GM21528 (cell line): ENCODE measurements at regions not wholly inside any gene's neighbourhood (a gene's known extent, or its start where the extent isn't known, plus 50 kb on each side); places are given as distances from the start of the nearest gene placed in this dataset.
"Not testable (repeated sequence)": the region's sequence is repeated elsewhere in the genome, so short reads cannot be mapped to it uniquely, and the experiment has no call there.

ENCODE experiments used
- ATAC-seq: cut with Tn5 transposase; IDR thresholded peaks from one replicate; pipeline ENCODE4 v1.9.1; 2021; ENCODE audit warnings: mild to moderate bottlenecking, moderate library complexity; ENCODE audit not compliant: unreplicated experiment, low FRiP score

DNA sequence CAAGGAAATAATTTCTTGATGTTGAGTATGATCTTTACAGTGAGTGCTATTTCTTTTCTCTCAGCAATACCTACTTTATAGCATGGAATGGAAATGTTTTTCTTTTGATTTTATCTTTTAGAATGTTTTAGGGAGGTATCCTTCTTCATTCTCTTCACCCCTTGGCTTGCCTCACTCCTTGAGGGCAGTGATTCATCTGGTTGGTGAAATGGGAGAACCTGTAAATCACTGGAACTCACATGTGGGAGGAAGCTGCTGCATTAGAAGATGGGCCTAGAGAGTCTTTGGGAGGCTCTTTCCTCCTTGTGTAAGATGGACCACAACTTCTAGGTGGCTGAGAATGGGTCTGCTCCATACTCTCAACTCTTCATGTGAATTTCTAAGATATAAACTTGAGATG, 244.8 kb upstream of the SYNCRIP start:
- no peak for ATAC-seq

DNA sequence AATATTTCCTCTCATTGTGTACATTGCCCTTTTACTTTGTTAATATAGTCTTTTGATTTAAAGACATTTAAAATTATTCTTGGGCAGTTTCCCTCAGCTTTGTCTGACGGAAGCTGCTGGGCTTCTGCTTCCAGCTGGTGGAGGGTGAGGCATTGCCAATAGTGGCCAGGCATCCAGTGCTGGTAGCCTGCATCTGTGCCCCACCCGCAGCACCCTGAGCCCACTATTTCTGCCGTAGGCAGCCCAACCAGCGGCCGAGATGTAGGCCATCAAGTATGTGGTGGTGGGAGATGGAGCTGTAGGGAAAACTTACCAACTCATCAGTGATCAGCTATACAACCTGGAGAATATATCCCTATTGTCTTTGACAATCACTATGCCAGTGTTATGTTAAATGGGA, 226.0 kb upstream of the SYNCRIP start:
- ATAC-seq = no peak

DNA sequence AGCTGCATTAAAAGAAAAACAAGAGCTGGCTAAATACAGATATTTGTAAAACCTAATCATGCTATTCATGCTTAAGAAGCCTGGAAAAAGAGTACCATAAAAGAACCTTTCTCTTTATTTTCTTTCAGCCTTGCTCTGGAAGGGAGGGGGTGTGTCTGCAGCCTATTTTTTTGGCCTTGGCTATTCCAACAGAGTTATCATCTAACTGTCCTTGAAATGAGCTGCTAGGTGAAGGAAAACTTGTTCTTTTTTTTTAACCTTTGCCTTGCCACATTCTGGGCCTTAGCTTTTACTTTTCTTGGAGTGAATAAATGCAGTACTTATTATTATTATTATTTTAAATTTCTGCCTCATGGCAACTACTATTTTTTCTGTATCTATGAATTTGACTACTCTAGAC, 224.9 kb upstream of the SYNCRIP start:
- ATAC-seq = no peak

DNA sequence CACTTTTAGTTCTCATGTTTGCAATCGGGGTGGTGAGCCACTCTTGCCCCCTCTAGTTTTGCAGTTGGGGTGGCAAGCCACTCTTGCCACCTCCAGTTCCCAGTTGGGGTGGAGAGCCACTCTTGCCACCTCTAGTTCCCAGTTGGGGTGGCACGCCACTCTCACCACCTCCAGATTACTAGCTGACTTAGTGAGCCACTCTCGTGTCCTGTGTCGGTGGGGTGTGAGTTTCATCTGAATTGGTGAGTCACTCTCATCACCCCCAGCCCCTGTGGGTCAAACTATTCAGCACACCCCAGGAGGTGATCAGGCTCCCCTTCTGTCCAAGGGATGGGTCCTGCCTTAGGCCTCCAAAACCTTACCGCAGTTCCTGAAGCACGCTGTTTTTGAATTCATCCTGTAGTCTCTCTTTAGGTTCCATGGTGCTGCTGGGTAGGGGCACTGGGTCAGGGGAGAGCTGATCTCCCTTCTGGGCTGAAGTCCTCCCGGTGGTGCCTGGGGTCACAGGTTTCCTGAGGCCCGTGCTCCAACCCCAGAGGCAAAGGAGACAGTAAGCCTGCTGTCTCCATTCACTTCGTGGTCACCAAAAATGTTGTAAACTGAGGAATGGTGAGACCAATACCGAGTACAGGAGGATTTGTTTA, 224.2 kb upstream of the SYNCRIP start:
- no peak for ATAC-seq

DNA sequence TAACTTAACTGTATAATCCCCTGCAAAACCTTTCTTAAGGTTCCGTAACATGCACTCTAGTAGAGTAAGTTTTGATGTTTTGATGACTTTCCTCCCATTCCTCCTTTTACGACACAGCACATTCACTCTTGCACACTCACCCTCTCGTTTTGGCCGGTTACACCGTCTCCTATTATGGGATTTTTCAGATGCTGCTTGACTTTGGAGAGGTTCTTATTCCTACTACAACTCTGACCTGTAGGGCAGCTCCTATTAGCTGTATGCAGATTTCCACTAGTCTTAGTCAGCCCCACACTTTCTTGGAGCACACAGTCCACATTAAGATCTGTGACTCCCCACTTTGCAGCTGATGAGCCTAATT, 223.7 kb upstream of the SYNCRIP start:
- ATAC-seq = no peak

DNA sequence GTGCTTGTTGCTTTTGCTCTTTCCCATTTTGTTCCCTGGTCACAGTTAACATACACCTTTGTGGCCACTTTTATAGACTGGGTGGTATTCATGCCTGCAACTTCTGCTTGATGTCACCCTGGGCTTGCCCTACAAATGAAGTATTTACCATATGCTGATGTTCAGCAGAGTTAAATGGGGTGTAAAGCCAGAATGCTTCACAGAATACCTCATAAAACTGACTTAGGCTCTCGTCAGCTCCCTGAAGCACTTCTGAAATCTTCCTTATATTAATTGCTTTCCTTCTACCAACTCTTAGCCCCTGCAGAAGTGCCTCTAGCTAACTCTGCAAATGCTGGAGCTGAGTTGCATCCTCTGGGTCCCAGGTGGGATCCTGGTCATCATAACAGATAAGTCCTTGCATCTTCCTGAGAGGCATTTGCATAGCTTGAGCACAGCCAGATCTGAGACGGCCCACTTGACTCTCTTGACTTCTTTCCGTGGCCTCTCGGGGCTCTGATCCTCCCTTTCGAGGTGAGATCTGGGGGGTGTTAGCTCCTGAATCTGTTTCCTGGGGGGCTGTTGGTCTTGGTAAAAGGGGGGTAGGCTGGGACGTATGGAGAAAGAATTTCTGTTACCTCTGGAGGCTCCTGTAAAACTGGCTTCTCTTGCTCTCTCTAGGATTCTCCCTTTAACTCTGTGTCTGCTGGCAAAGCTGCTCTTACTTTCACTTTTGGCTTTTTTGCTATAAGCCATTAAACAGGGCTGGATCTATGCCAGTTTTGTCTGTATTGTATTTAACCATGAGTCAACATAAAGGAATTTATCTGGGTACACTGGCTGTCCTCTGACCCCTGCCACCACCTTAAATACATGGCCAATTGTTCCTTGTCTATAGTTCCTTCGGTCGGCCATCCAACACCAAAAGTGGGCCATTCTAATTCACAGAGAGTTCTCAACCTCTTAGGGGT, 223.0 kb upstream of the SYNCRIP start:
- peak; percentile 69 for ATAC-seq

DNA sequence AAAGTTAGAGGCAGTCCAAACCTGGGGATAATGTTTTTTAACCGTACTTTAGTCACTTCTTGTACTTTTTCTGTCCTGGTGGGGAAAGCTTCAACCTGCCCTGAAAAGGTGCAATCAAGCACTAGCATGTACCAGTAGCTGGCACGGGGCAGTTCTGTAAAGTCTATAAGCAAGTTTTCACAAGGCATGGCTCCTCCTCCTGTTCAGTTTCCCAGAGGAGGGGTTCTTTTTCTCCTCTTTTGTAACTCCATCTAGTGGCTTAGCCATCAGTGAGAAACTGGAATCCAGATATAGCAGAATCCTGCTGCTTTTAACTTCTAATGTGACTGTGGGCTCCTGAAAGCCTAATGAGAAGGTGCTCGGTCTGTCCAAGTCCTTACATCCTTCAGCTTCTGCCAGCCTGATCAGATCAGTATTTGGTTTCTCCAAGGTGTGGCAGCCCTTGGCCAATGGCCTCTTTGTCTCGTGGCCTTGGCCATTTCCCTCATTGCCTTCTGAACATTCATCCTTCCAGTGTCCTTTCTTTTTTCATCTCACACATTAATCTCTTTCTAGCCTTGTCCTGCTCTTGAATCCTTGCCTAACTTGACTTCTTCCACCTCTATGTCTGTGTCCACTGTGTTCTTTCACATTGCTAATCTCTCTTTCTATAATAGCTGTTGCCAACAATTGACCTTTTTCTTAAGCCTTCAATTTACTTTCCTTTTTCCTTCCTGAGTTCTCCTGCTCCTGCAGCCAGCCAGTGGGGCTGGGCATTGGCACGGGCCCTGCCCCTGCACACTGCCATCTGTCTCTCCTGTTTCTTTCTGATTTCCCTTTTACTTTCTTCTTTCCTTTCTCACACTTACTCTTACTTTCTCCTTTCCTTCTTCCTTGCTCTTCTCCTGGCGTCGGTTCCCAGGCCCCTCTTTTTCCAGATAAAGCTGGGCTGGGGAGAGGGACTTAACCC, 222.0 kb upstream of the SYNCRIP start:
- ATAC-seq = no peak

DNA sequence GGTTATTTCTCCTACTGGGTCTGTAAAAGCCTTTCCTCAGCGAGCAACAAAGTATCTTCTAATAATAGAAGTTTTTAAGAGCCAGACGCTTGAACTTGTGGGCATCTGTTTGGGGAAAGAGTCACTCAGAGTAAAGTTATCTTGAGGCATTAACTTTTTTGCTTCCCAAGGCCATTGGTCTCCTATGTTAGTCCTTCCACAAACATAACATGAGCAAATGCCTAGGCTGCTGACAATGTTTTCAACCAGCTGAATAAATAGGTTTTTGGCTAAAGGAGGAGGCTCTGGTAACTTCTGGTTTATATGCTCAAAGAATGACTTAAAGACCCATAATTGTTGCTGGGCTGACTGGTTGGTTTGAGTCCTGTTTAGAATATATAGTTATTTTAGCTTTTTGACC, 213.5 kb upstream of the SYNCRIP start:
- no peak for ATAC-seq

DNA sequence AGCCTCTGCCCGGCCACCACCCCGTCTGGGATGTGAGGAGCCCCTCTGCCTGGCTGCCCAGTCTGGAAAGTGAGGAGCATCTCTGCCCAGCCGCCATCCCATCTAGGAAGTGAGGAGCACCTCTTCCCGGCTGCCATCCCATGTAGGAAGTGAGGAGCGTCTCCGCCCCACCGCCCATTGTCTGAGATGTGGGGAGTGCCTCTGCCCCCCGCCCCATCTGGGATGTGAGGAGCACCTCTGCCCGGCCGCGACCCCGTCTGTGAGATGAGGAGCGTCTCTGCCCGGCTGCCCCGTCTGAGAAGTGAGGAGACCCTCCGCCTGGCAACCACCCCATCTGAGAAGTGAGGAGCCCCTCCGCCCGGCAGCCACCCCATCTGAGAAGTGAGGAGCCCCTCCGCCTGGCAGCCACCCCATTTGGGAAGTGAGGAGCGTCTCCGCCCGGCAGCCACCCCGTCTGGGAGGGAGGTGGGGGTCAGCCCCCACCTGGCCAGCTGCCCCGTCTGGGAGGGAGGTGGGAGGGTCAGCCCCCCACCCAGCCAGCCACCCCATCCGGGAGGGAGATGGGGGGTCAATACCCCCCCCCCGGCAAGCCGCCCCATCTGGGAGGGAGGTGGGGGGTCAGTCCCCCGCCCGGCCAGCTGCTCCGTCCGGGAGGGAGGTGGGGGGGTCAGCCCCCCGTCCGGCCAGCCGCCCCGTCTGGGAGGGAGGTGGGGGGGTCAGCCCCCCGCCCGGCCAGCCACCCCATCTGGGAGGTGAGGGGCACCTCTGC, 195.8 kb upstream of the SYNCRIP start:
- not testable (repeated sequence) for ATAC-seq

DNA sequence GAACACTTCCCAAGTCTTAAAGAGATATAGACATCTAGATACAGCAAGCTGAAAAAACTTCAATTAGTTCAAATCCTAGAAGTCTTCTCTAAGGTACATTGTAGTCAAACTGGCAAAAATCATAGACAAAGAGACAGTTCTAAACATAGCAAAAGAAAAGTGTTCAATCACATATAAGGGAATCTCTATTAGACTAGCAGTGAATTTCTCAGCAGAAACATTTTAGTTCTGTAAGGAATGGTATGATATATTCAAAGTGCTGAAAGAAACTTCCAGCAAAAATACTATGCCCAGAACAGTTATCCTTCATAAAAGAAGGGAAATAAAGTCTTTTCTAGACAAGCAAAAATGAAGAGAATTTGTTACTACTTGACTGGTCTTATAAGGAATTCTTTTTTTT, 186.3 kb upstream of the SYNCRIP start:
- no peak for ATAC-seq

DNA sequence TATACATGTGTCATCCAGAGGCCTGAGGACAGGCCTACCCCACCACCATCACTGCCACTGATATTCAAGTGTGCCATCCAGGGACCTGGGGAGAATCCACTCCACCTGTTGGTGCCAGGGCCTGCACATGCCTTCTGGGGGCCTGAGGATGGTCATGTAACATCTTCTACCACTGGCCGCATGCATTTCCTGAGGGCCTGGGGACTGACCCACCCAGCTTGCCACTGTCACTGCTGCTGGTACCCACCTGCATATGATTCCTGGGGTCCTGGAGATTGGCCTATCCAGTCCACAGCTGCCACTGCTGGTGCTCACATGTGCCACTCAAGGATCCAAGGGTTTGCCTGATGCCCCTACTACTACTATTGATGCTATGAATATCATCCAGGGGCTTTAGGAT, 184.3 kb upstream of the SYNCRIP start:
- no peak for ATAC-seq

DNA sequence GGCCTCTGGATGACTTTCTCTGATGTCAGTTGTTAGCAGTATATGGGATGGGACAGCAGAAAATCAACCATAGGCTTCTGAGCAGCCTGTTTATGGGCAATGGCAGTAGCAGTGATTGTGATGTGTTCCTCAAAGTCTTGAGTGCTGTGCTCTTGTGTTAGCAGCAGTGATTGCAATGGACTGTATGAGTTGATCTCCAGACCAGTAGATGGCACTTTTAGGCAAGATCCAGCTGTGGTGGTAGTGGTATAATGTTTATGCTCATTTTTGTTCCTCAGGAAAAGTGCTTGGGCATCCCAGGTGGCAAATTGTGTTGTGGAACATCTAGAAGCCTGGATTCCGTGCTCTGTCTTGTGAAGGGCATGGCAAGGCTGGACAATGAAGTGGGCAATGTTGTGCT, 181.6 kb upstream of the SYNCRIP start:
- no peak for ATAC-seq

DNA sequence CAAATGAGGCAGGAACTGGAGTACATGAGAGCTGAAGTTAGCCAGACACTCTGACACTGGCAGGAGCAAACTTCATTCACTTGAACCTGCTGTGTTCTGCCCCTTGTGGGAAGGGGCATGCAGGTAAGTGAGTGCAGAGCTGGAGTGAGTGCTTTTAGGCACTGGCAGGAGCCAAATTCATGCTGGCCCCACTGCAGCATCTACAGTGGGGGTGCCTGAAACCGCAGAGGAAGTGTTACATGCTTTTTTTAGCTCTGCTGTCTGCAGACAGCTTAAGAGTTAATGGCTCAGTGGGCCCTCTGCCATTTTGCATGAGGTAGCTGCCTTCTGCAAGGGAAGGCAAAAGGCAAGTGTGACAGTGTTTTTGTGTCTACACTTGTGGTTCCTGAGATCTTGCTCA, 167.9 kb upstream of the SYNCRIP start:
- no peak for ATAC-seq

DNA sequence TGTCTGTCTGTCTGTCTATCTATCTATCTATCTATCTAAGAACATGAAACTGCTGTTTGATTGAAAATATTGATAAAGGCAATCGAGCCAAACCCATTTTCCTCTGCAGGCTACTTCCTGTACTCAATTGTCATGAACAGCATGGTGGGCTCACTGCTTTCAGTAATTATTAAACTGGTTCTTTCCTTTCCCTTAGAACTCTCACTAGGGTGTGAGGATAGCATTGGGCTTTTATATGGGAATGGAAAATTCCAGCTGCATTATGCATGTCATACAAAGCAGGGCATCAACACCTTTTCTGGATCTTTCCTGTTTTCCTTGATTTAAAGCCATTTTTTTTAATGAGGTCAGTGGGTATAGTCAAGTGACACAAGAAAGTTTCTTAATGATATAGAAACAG, 161.0 kb upstream of the SYNCRIP start:
- ATAC-seq = no peak

DNA sequence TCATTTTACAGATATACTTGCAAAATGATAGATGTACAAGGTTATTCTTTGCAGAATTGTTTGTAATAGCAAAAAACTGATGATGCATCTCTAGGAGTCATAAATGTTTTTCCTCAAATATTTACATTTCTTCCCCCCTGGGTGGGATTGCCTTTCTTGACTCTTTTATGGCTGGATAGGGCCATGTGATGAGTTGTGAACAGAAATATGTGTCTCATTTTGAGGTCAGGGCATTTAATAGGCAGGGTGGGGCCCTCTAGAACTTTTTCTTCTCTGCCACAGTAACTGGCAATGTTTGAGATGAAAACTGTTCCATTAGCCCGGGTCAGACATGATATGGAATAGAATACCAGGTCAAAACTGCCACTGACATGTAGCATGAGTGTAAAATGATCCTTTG, 159.5 kb upstream of the SYNCRIP start:
- ATAC-seq = no peak

DNA sequence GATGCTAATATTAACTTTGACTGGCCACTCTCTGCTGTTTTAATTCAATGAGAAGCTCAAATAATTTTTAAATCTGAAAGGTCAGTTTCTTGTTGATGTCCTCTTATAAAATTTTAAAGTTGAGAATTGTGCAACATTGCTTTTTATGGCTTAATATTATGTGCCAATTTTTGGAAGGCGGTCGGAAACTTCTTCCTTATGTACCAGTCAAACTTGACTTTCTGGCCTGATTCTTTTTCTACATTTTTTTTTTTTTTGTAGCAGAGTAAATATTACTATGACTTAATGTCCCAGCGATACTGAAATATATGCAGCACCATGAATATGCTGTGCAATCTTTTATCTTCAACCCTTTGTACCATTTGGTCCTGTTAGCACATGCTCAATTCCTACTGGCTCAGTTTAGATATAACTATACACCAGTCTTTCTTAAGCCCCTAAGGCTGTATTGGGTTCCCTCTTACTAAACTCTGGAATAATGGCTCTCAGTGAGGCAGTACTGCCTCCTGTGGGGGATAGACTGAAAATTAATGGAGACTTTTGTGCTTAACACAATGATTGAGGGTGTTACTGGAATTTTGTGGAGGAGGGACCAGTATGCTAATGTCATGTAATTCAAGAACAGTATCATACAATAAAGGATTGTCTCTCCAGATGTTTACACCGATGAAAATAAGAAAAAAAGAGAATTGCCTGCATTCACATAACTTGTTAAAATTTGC, 156.4 kb upstream of the SYNCRIP start:
- ATAC-seq = no peak

DNA sequence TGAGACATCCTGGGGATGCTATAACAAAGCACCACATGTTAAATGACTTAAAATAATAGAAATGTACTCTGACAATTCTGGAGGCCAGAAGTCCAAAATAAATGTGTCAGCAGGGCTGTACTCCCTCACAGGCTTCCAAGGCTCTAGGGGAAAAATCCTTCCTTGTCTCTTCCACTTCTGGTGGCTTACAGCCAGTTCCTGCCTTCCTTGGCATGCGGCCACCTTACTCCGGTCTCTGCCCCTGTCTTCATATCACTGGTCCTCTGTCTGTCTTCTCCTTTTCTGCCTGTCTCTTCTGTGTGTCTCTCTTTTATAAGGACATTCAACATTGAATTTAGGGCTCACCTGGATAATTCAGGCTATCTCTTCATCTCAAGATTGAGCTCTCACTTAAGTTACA, 155.3 kb upstream of the SYNCRIP start:
- no peak for ATAC-seq

DNA sequence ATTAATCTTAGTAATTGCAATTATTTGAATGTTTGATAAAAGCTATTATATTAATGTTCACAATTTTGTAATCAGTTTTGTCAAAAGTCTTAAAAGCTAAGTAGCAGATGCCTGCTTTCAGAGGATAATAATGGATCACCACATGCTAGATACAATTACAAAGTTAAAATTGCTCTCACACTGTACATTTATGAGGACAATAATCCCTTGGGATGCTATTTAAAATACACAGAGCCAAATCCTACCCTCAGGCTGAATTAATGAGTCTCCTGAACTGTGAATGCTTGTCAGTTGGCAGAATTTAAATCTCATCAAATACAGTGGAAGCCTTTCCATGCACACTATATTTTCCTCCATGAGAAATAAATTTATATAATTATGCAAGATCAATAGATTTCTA, 153.3 kb upstream of the SYNCRIP start:
- ATAC-seq = no peak

DNA sequence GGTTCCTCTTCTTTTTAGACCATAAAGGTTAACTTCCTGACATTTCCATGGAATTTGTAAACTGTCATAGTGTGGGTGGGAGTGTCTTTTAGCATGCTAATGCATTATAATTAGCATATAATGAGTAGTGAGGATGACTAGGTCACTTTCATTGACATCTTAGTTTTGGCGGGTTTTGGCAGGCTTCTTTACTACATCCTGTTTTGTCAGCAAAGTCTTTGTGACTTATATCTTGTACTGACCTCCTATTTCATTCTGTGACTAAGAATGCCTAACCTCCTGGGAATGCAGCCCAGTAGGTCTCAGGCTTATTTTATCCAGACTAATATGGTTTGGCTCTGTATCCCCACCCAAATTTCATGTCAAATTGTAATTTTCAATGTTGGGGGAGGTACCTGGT, 149.6 kb upstream of the SYNCRIP start:
- no peak for ATAC-seq

DNA sequence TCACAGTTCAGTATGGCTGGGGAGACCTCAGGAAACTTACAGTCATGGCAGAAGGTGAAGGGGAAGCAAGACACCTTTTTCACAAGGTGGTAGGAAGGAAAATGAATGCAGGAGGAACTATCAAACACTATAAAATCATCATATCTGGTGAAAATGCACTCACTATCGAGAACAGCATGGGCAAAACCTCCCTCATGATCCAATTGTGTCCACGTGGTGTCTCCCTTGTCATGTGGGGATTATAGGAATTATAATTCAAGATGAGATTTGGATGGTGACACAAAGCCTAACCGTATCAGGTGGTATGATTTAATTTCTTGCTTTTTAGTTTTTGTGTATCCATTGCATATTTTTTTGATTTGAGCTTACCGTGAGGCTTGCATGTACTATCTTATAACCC, 133.2 kb upstream of the SYNCRIP start:
- ATAC-seq = no peak
